ENCODE measurements at regions not wholly inside any gene's neighbourhood (a gene's known extent, or its start where the extent isn't known, plus 50 kb on each side); places are given as distances from the start of the nearest gene placed in this dataset.

DNA sequence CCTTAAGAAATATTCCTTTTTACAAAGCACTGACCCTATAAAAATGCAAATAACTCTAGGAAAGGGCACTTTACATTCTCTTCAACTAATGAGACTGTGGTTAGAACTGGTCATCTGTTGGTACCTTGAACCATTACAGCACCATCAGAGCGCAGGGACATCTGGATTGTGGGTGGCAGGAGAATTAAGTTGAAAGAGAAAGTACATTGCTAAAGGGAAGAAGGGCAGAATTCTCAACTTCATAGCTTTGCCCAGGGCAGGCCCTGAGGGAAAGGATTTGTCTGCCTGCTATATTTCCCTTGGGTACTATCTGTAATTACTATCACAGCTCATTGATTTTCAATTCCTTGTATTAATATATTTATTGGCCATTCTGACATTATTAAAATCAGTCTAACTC is 196.8 kb downstream of the KLF12 start:
- TF ChIP-seq FOXP2 (optimal IDR thresholded peaks at IDR 0.05; ENCODE audit: borderline replicate concordance, extremely low read depth, extremely low read length, insufficient read depth) (no peak), SIN3A (IDR thresholded peaks at IDR 0.05; ENCODE audit: borderline replicate concordance, insufficient read depth, low read length) (no peak), TAF1 (IDR thresholded peaks at IDR 0.05; ENCODE audit: borderline replicate concordance, insufficient read depth, low read length) (no peak), POLR2AphosphoS5 (IDR thresholded peaks at IDR 0.05; ENCODE audit: low read depth, low read length) (no peak)
- TF ChIP-seq, protein P1, sequence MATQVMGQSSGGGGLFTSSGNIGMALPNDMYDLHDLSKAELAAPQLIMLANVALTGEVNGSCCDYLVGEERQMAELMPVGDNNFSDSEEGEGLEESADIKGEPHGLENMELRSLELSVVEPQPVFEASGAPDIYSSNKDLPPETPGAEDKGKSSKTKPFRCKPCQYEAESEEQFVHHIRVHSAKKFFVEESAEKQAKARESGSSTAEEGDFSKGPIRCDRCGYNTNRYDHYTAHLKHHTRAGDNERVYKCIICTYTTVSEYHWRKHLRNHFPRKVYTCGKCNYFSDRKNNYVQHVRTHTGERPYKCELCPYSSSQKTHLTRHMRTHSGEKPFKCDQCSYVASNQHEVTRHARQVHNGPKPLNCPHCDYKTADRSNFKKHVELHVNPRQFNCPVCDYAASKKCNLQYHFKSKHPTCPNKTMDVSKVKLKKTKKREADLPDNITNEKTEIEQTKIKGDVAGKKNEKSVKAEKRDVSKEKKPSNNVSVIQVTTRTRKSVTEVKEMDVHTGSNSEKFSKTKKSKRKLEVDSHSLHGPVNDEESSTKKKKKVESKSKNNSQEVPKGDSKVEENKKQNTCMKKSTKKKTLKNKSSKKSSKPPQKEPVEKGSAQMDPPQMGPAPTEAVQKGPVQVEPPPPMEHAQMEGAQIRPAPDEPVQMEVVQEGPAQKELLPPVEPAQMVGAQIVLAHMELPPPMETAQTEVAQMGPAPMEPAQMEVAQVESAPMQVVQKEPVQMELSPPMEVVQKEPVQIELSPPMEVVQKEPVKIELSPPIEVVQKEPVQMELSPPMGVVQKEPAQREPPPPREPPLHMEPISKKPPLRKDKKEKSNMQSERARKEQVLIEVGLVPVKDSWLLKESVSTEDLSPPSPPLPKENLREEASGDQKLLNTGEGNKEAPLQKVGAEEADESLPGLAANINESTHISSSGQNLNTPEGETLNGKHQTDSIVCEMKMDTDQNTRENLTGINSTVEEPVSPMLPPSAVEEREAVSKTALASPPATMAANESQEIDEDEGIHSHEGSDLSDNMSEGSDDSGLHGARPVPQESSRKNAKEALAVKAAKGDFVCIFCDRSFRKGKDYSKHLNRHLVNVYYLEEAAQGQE (IDR thresholded peaks at IDR 0.05; ENCODE audit: insufficient read depth in 1 of 2, low read depth in 2 of 2, low read length in 2 of 2), result no peak

GRCh38 chr13:73935991-73936390 is 198.2 kb downstream of the KLF12 start:
- no peak for TF ChIP-seq SIN3A (IDR thresholded peaks at IDR 0.05; ENCODE audit: borderline replicate concordance, insufficient read depth, low read length)
- no peak for TF ChIP-seq TAF1 (IDR thresholded peaks at IDR 0.05; ENCODE audit: borderline replicate concordance, insufficient read depth, low read length)
- TF ChIP-seq, protein P1 (IDR thresholded peaks at IDR 0.05; ENCODE audit: insufficient read depth in 1 of 2, low read depth in 2 of 2, low read length in 2 of 2), result no peak

DNA sequence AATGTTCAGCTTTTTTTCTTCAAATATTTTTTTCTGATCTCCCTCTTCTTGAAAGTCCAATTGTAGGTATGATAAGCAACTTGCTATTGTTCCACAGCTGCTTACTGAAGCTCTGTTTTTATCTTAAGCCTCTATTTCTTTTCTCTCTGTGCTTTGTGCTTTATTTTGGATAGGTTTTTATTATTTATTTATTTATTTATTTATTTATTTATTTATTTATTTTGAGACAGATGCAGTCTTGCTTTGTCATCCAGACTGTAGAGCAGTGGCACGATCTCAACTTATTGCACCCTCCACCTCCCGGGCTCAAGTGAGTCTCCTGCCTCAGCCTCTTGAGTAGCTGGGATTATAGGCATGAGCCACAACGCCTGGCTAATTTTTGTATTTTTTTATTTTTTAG is 199.4 kb downstream of the KLF12 start:
- no peak for TF ChIP-seq SIN3A (IDR thresholded peaks at IDR 0.05; ENCODE audit: borderline replicate concordance, insufficient read depth, low read length)

GRCh38 chr13:73934215-73934641 is 200.0 kb downstream of the KLF12 start:
- no peak for TF ChIP-seq SIN3A (IDR thresholded peaks at IDR 0.05; ENCODE audit: borderline replicate concordance, insufficient read depth, low read length)
- no peak for TF ChIP-seq FOXP2 (optimal IDR thresholded peaks at IDR 0.05; ENCODE audit: borderline replicate concordance, extremely low read depth, extremely low read length, insufficient read depth)
- TF ChIP-seq POLR2AphosphoS5 (IDR thresholded peaks at IDR 0.05; ENCODE audit: low read depth, low read length), result no peak
- TF ChIP-seq, protein P1 (IDR thresholded peaks at IDR 0.05; ENCODE audit: insufficient read depth in 1 of 2, low read depth in 2 of 2, low read length in 2 of 2), result no peak
- TF ChIP-seq TAF1 (IDR thresholded peaks at IDR 0.05; ENCODE audit: borderline replicate concordance, insufficient read depth, low read length), result no peak

- TF ChIP-seq, protein P1 (IDR thresholded peaks at IDR 0.05; ENCODE audit: insufficient read depth in 1 of 2, low read depth in 2 of 2, low read length in 2 of 2), result no peak
- TF ChIP-seq FOXP2 (optimal IDR thresholded peaks at IDR 0.05; ENCODE audit: borderline replicate concordance, extremely low read depth, extremely low read length, insufficient read depth), result no peak
- TF ChIP-seq POLR2AphosphoS5 (IDR thresholded peaks at IDR 0.05; ENCODE audit: low read depth, low read length), result no peak
- no peak for TF ChIP-seq SIN3A (IDR thresholded peaks at IDR 0.05; ENCODE audit: borderline replicate concordance, insufficient read depth, low read length)
- TF ChIP-seq TAF1 (IDR thresholded peaks at IDR 0.05; ENCODE audit: borderline replicate concordance, insufficient read depth, low read length), result no peak
Measured at GRCh38 chr13:73933795-73934194, 200.4 kb downstream of the KLF12 start.

Data from PFSK-1 (cell line).